ENCODE measurements at regions not wholly inside any gene's neighbourhood (a gene's known extent, or its start where the extent isn't known, plus 50 kb on each side); places are given as distances from the start of the nearest gene placed in this dataset.

DNA sequence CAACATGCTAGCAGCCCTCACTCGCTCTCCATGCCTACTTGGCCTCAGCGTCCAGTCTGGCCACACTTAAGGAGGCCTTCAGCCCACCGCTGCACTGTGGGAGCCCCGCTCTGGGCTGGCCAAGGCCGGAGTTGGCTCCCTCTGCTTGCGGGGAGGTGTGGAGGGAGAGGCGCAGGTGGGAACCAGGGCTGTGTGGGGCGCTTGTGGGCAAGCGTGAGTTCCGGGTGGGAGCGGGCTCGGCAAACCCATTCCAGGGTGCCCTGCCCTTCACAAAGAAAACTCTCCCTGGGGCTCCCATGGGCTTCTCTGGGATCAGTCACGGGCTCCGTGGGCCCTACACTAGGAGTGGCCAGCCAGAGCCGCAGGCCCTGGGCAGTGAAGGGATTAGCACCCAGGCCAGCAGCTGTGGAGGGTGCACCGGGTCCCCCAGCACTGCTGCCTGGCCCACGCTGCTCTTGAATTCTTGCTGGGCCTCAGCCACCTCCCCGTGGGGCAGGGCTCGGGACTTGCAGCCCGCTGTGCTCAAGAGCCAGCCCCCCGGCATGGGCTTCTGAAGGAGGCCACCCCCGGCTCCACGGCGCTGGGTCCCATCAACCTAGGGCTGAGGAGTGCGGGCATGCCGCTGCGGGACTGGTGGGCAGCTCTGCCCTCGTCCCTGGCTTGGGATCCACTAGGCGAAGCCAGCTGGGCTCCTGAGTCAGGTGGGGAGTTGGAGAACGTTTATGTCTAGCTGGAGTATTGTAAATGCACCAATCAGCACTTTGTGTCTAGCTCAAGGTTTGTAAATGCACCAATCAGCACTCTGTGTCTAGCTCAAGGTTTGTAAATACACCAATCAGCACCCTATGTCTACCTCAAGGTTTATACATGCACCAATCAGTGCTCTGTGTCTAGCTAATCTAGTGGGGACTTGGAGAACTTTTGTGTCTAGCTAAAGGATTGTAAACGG lies 273.6 kb upstream of the SULF2 start:
- TF ChIP-seq, protein P1, sequence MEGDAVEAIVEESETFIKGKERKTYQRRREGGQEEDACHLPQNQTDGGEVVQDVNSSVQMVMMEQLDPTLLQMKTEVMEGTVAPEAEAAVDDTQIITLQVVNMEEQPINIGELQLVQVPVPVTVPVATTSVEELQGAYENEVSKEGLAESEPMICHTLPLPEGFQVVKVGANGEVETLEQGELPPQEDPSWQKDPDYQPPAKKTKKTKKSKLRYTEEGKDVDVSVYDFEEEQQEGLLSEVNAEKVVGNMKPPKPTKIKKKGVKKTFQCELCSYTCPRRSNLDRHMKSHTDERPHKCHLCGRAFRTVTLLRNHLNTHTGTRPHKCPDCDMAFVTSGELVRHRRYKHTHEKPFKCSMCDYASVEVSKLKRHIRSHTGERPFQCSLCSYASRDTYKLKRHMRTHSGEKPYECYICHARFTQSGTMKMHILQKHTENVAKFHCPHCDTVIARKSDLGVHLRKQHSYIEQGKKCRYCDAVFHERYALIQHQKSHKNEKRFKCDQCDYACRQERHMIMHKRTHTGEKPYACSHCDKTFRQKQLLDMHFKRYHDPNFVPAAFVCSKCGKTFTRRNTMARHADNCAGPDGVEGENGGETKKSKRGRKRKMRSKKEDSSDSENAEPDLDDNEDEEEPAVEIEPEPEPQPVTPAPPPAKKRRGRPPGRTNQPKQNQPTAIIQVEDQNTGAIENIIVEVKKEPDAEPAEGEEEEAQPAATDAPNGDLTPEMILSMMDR (IDR thresholded peaks at IDR 0.05; ENCODE audit: insufficient read depth, low read length, poor library complexity, severe bottlenecking): no peak
- no peaks in the 10 kb centered on the region for H3K36me3 ChIP-seq (ENCODE audit: control insufficient read depth, insufficient read depth, low read length)
- no peak for DNase-seq (ENCODE audit: low read depth)

DNA sequence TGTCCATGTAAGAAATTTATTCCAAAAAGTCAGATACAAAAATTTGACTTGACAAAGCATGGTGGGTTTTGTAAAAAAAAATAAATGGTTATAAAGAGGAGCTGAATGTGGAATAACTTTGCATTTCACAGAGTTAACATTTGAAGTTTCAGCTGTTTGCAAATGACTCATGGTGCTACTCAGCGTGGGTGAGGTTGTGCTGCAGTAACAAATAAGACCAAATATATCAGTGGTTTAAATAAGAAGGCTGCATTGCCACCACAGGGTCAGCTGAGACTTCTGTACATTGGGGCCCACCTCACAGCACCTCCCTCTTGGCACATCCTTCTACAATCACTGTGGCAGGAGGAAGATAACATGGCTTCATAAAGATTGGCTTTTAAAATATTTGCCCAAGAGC lies 272.5 kb upstream of the SULF2 start:
- H3K36me3 ChIP-seq (ENCODE audit: control insufficient read depth, insufficient read depth, low read length): no peaks in the 10 kb centered on the region
- no peak overlapping the region for H3K4me3 ChIP-seq (ENCODE audit: low read depth, low read length)
- no peak for DNase-seq (ENCODE audit: low read depth)
- TF ChIP-seq, protein P1 (IDR thresholded peaks at IDR 0.05; ENCODE audit: insufficient read depth, low read length, poor library complexity, severe bottlenecking): no peak
- peaks cover 2% of the 10 kb centered on the region for H3K27me3 ChIP-seq (ENCODE audit: control insufficient read depth, insufficient read depth, low read length)

More for the DNA sequence above, 273.6 kb upstream of the SULF2 start:
- Histone ChIP-seq H3K4me3 (ENCODE audit: low read depth, low read length) (no peak overlapping the region), H3K27me3 (ENCODE audit: control insufficient read depth, insufficient read depth, low read length) (peaks cover 2% of the 10 kb centered on the region)

DNA sequence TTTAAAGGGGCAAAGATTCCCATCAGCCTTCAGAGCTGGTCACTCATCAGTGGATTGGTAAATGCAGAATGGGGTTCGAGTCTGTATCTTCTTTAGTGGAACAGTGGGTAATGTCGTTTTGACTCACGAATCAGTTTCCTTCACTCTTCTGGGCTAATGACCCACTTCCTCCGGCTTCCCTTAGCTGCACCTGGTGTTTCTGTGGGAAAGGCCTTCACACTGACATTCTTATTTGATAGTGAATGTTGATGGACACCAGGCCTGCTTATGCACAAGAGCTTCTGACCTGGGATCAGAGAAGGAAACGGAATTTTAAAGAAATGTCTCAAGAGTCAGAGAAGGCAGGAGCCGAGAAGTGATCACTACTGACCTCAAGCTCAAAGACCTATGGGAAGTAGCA lies 272.0 kb upstream of the SULF2 start:
- H3K27me3 ChIP-seq (ENCODE audit: control insufficient read depth, insufficient read depth, low read length): peaks cover 2% of the 10 kb centered on the region
- H3K36me3 ChIP-seq (ENCODE audit: control insufficient read depth, insufficient read depth, low read length): no peaks in the 10 kb centered on the region
- no peak overlapping the region for H3K4me3 ChIP-seq (ENCODE audit: low read depth, low read length)
- DNase-seq (ENCODE audit: low read depth): no peak
- TF ChIP-seq, protein P1 (IDR thresholded peaks at IDR 0.05; ENCODE audit: insufficient read depth, low read length, poor library complexity, severe bottlenecking): no peak

DNA sequence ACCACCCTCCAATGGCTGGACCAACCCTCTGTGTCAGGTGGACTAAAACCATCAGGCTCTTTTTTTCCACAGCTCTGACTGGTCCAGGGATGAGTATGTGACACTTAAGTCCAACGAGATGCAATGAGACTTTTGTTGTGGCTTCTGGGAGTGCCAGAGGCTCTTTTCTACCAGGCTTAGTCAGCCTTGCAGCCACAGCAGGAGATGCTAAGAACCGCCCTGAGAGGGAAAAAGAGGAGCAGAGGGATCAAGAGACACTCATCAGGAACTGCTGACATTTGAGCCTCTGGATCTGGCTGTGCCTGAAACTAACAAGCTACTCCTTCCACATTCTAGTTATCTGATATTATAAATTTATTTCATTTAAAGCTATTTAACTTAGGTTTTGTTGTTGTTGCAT lies 270.9 kb upstream of the SULF2 start:
- TF ChIP-seq, protein P1 (IDR thresholded peaks at IDR 0.05; ENCODE audit: insufficient read depth, low read length, poor library complexity, severe bottlenecking): no peak
- H3K4me3 ChIP-seq (ENCODE audit: low read depth, low read length): no peak overlapping the region
- DNase-seq (ENCODE audit: low read depth): no peak
- peaks cover 2% of the 10 kb centered on the region for H3K27me3 ChIP-seq (ENCODE audit: control insufficient read depth, insufficient read depth, low read length)
- H3K36me3 ChIP-seq (ENCODE audit: control insufficient read depth, insufficient read depth, low read length): no peaks in the 10 kb centered on the region

DNA sequence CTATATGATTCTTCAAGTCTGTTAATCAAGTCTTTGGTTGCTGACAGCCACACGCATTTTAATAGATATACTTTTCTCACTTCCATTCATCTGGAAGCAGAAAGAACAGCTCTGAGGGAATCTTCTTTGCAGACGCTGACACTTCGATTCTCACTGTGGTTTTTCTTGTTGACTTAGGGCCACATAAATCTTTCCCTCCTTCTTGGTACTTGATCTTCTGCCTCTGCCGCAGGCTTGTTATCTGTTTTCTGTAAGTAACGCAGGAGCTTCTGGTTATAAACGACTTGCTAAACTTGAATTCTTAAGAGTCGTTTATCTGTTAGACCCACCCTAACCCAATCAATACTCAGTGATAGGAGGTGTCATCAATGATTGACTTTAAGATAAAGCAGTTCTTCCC lies 268.8 kb upstream of the SULF2 start:
- no peak overlapping the region for H3K4me3 ChIP-seq (ENCODE audit: low read depth, low read length)
- no peak for DNase-seq (ENCODE audit: low read depth)
- peaks cover 2% of the 10 kb centered on the region for H3K27me3 ChIP-seq (ENCODE audit: control insufficient read depth, insufficient read depth, low read length)
- TF ChIP-seq, protein P1 (IDR thresholded peaks at IDR 0.05; ENCODE audit: insufficient read depth, low read length, poor library complexity, severe bottlenecking): no peak
- H3K36me3 ChIP-seq (ENCODE audit: control insufficient read depth, insufficient read depth, low read length): no peaks in the 10 kb centered on the region

DNA sequence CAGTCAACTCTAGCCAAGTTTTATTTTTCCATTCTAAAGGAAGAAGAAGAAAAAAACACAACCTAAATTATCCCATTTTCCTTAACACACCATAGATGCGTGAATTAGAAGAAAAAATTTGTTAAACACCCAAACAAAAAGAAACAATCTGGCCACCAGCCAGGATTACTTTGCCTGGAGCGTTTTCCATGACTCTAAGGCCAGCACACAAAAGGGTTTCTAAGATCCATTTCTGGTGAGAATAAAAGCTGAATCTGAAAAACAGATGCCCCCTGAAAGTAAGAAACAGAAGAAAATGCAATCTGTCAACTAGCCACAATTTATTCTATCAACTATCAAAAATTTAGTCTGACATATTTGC lies 267.2 kb upstream of the SULF2 start:
- Histone ChIP-seq H3K36me3 (ENCODE audit: control insufficient read depth, insufficient read depth, low read length) (no peaks in the 10 kb centered on the region), H3K27me3 (ENCODE audit: control insufficient read depth, insufficient read depth, low read length) (peaks cover 2% of the 10 kb centered on the region), H3K4me3 (ENCODE audit: low read depth, low read length) (no peak overlapping the region)
- TF ChIP-seq, protein P1 (IDR thresholded peaks at IDR 0.05; ENCODE audit: insufficient read depth, low read length, poor library complexity, severe bottlenecking): no peak
- no peak for DNase-seq (ENCODE audit: low read depth)
